ENCODE measurements at regions not wholly inside any gene's neighbourhood (a gene's known extent, or its start where the extent isn't known, plus 50 kb on each side); places are given as distances from the start of the nearest gene placed in this dataset.

DNA sequence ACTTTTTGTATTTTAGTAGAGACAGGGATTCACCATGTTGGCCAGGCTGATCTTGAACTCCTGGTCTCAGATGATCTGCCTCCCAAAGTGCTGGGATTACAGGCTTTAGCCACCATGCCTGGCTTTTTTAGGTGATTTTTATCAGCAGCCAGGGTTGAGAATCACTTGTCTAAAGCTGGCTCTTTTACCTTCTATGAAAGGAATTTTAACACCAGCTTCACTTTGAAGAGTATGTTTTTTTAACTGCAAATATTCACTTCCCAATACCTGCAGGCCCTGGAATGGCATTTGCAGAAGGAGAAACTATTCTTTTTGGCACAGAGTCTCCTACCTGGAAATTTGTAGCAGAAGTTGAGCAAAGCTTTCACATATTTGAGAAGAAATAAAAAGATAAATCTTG, 63.6 kb upstream of the NAA20 start:
- Histone ChIP-seq H3K27ac (replicated peaks) (no peak overlapping the region), H3K27me3 (ENCODE audit: insufficient read depth, poor library complexity, severe bottlenecking) (peaks cover 2% of the 10 kb centered on the region), H3K4me3 (replicated peaks; ENCODE audit: insufficient read depth, low read length) (no peak overlapping the region)
- TF ChIP-seq GABPA (IDR thresholded peaks at IDR 0.05; ENCODE audit: low read depth) (no peak), POLR2AphosphoS5 (IDR thresholded peaks at IDR 0.05; ENCODE audit: low read depth) (no peak), SPI1 (IDR thresholded peaks at IDR 0.05; ENCODE audit: borderline replicate concordance, low read depth) (no peak)
- TF ChIP-seq, protein P1, sequence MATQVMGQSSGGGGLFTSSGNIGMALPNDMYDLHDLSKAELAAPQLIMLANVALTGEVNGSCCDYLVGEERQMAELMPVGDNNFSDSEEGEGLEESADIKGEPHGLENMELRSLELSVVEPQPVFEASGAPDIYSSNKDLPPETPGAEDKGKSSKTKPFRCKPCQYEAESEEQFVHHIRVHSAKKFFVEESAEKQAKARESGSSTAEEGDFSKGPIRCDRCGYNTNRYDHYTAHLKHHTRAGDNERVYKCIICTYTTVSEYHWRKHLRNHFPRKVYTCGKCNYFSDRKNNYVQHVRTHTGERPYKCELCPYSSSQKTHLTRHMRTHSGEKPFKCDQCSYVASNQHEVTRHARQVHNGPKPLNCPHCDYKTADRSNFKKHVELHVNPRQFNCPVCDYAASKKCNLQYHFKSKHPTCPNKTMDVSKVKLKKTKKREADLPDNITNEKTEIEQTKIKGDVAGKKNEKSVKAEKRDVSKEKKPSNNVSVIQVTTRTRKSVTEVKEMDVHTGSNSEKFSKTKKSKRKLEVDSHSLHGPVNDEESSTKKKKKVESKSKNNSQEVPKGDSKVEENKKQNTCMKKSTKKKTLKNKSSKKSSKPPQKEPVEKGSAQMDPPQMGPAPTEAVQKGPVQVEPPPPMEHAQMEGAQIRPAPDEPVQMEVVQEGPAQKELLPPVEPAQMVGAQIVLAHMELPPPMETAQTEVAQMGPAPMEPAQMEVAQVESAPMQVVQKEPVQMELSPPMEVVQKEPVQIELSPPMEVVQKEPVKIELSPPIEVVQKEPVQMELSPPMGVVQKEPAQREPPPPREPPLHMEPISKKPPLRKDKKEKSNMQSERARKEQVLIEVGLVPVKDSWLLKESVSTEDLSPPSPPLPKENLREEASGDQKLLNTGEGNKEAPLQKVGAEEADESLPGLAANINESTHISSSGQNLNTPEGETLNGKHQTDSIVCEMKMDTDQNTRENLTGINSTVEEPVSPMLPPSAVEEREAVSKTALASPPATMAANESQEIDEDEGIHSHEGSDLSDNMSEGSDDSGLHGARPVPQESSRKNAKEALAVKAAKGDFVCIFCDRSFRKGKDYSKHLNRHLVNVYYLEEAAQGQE (IDR thresholded peaks at IDR 0.05; ENCODE audit: insufficient replicate concordance, low read depth), result no peak
- TF ChIP-seq, protein P2, sequence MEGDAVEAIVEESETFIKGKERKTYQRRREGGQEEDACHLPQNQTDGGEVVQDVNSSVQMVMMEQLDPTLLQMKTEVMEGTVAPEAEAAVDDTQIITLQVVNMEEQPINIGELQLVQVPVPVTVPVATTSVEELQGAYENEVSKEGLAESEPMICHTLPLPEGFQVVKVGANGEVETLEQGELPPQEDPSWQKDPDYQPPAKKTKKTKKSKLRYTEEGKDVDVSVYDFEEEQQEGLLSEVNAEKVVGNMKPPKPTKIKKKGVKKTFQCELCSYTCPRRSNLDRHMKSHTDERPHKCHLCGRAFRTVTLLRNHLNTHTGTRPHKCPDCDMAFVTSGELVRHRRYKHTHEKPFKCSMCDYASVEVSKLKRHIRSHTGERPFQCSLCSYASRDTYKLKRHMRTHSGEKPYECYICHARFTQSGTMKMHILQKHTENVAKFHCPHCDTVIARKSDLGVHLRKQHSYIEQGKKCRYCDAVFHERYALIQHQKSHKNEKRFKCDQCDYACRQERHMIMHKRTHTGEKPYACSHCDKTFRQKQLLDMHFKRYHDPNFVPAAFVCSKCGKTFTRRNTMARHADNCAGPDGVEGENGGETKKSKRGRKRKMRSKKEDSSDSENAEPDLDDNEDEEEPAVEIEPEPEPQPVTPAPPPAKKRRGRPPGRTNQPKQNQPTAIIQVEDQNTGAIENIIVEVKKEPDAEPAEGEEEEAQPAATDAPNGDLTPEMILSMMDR (IDR thresholded peaks at IDR 0.05; ENCODE audit: insufficient read depth, low read length), result no peak
- no peak for DNase-seq (ENCODE audit: low read depth in 1 of 2, low spot score in 1 of 2)

DNA sequence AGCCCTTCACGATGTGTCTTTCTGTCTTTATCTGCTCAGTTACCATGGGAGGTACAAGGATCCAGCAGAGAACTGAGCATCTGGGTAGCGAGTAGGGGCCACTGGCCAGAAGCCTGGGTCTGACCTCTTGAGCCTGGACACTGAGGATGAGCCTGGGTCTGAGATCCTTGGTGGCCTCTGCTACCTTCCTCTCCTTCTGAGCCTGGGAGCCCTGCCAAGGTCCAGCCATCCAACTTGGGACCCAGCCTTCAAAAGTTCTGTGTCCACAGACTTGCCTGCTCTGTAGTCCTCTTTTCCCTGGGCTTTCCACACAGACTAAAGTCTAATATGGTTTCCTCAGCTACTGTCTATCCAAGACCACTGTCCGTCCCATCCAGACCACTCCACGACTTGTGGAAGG, 60.2 kb upstream of the NAA20 start:
- TF ChIP-seq SPI1 (IDR thresholded peaks at IDR 0.05; ENCODE audit: borderline replicate concordance, low read depth) (no peak), POLR2AphosphoS5 (IDR thresholded peaks at IDR 0.05; ENCODE audit: low read depth) (no peak), GABPA (IDR thresholded peaks at IDR 0.05; ENCODE audit: low read depth) (no peak)
- TF ChIP-seq, protein P2 (IDR thresholded peaks at IDR 0.05; ENCODE audit: insufficient read depth, low read length), result no peak
- TF ChIP-seq, protein P1 (IDR thresholded peaks at IDR 0.05; ENCODE audit: insufficient replicate concordance, low read depth), result no peak

GRCh38 chr20:19958219-19958618, 58.9 kb upstream of the NAA20 start:
- no peak overlapping the region for H3K27ac ChIP-seq (replicated peaks)

More for the DNA sequence above, 60.2 kb upstream of the NAA20 start:
- DNase-seq (ENCODE audit: low read depth in 1 of 2, low spot score in 1 of 2), result no peak
- Histone ChIP-seq H3K27me3 (ENCODE audit: insufficient read depth, poor library complexity, severe bottlenecking) (no peaks in the 10 kb centered on the region), H3K27ac (replicated peaks) (no peak overlapping the region), H3K4me3 (replicated peaks; ENCODE audit: insufficient read depth, low read length) (no peak overlapping the region)

More at GRCh38 chr20:19958219-19958618, 58.9 kb upstream of the NAA20 start:
- no peak for DNase-seq (ENCODE audit: low read depth in 1 of 2, low spot score in 1 of 2)
- H3K4me3 ChIP-seq (replicated peaks; ENCODE audit: insufficient read depth, low read length), result no peak overlapping the region
- TF ChIP-seq SPI1 (IDR thresholded peaks at IDR 0.05; ENCODE audit: borderline replicate concordance, low read depth) (no peak), POLR2AphosphoS5 (IDR thresholded peaks at IDR 0.05; ENCODE audit: low read depth) (no peak), GABPA (IDR thresholded peaks at IDR 0.05; ENCODE audit: low read depth) (no peak)
- TF ChIP-seq, protein P1 (IDR thresholded peaks at IDR 0.05; ENCODE audit: insufficient replicate concordance, low read depth), result no peak
- TF ChIP-seq, protein P2 (IDR thresholded peaks at IDR 0.05; ENCODE audit: insufficient read depth, low read length), result no peak
- H3K27me3 ChIP-seq (ENCODE audit: insufficient read depth, poor library complexity, severe bottlenecking), result no peaks in the 10 kb centered on the region
